ACC112 (cell line): ENCODE measurements at regions not wholly inside any gene's neighbourhood (a gene's known extent, or its start where the extent isn't known, plus 50 kb on each side); places are given as distances from the start of the nearest gene placed in this dataset.

Source experiments
- H2AFZ ChIP-seq: fragments of 200-600 bp; sonication (generic); one replicate; pipeline ENCODE4 v1.6.0; 2017; ENCODE audit warnings: antibody characterized with exemption, low read length; ENCODE audit not compliant: unreplicated experiment
- H3K27ac ChIP-seq: fragments of 200-600 bp; sonication (generic); 2 replicates; pipeline ENCODE4 v1.5.1; 2014; ENCODE audit warnings: low read depth, mild to moderate bottlenecking, antibody characterized with exemption, low read length, moderate library complexity
- H3K27me3 ChIP-seq: fragments of 200-600 bp; sonication (generic); 2 replicates; pipeline ENCODE4 v1.6.1; 2014; ENCODE audit warnings: mild to moderate bottlenecking, antibody characterized with exemption, low read length, moderate library complexity, mixed read lengths; ENCODE audit not compliant: insufficient read depth
- H3K36me3 ChIP-seq: fragments of 200-600 bp; sonication (generic); 2 replicates; pipeline ENCODE4 v1.6.1; 2016; ENCODE audit warnings: mild to moderate bottlenecking, antibody characterized with exemption, low read length, moderate library complexity, mixed read lengths; ENCODE audit not compliant: insufficient read depth
- H3K4me1 ChIP-seq: fragments of 200-600 bp; sonication (generic); one replicate; pipeline ENCODE4 v1.6.1; 2016; ENCODE audit warnings: low read length, mixed read lengths; ENCODE audit not compliant: insufficient read depth, unreplicated experiment, control insufficient read depth
- H3K4me3 ChIP-seq: fragments of 200-600 bp; sonication (generic); 2 replicates; pipeline ENCODE4 v1.5.1; 2014; ENCODE audit warnings: mild to moderate bottlenecking, low read depth, low read length
- H3K79me2 ChIP-seq: fragments of 200-600 bp; sonication (generic); one replicate; pipeline ENCODE4 v1.6.0; 2016; ENCODE audit warnings: low read length; ENCODE audit not compliant: control insufficient read depth, unreplicated experiment, insufficient read depth

DNA sequence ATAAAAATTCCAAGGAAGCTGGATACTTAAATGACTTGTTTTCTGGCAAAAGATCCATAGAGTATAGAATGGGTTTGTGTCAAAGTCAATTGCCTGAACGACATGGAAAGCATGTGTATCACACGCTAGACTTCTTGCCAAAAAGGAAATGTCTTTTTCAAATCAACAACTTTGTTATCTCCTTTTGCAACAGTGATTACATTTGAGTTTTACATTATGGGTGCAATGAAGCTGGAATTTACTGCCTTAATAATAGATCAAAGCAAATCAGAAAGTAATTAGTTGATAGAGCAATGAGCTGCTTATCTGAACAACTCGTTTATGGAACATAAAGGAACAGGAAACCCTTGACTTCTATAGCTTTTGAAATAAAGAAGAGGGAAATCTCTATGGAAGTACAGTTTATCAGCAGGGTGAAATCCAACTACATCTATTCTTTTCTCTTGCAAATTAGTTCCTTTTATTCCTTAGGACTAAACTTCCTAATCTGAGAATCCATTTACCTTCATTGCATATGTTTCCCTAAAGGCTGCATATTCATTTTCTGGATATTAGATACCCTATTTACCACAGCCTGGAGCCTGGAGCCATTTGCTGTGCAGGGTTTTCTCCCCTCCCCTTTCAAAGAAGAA, 415.1 kb upstream of the NECTIN3 start:
- Histone ChIP-seq H3K4me1 (no peaks in the 10 kb centered on the region), H2AFZ (peak overlapping the region; percentile 78), H3K36me3 (no peaks in the 10 kb centered on the region), H3K79me2 (no peaks in the 10 kb centered on the region), H3K27ac (no peak overlapping the region), H3K27me3 (no peaks in the 10 kb centered on the region), H3K4me3 (no peak overlapping the region)

- Histone ChIP-seq H3K27me3 (no peaks in the 10 kb centered on the region), H3K36me3 (no peaks in the 10 kb centered on the region), H3K27ac (peak overlapping the region; percentile 40), H2AFZ (peak overlapping the region; percentile 95), H3K4me1 (peaks cover 21% of the 10 kb centered on the region), H3K4me3 (peak overlapping the region; percentile 1; the same call in 1 of the 2 replicates), H3K79me2 (no peaks in the 10 kb centered on the region)
Observed at GRCh38 chr3:110664148-110664547, 407.5 kb upstream of the NECTIN3 start.

GRCh38 chr3:110666495-110666894, 405.1 kb upstream of the NECTIN3 start:
- Histone ChIP-seq H3K27ac (no peak overlapping the region), H3K27me3 (no peaks in the 10 kb centered on the region), H3K36me3 (no peaks in the 10 kb centered on the region), H3K4me1 (peaks cover 21% of the 10 kb centered on the region), H3K4me3 (no peak overlapping the region), H3K79me2 (no peaks in the 10 kb centered on the region), H2AFZ (no peak overlapping the region)

- H3K79me2 ChIP-seq = no peaks in the 10 kb centered on the region
- H2AFZ ChIP-seq = no peak overlapping the region
- no peaks in the 10 kb centered on the region for H3K36me3 ChIP-seq
- no peaks in the 10 kb centered on the region for H3K27me3 ChIP-seq
- H3K4me1 ChIP-seq = peaks cover 21% of the 10 kb centered on the region
- no peak overlapping the region for H3K4me3 ChIP-seq
- H3K27ac ChIP-seq = no peak overlapping the region
Observed at GRCh38 chr3:110667216-110667615, 404.4 kb upstream of the NECTIN3 start.

DNA sequence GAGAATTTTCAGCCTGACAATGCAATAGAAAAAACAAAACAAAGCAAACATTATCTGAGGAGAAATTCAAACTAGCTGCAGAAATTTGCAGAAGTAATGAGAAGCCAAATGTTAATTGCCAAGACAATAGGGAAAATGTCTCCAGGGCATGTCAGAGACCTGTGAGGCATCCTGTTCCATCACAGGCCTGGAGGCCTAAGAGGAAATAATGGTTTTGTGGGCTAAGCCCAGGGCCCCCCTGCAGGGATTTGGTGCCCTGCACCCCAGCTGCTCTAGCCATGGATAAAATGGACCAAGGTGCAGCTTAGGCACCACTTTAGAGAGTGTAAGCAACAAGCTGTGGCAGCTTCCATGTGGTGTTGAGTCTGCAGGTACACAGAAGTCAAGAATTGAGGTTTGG, 401.2 kb upstream of the NECTIN3 start:
- Histone ChIP-seq H2AFZ (no peak overlapping the region), H3K4me1 (peaks cover 5% of the 10 kb centered on the region), H3K27me3 (no peaks in the 10 kb centered on the region)

GRCh38 chr3:110677506-110677905, 394.1 kb upstream of the NECTIN3 start:
- H3K36me3 ChIP-seq = no peaks in the 10 kb centered on the region
- no peak overlapping the region for H2AFZ ChIP-seq
- no peaks in the 10 kb centered on the region for H3K79me2 ChIP-seq
- H3K4me1 ChIP-seq = no peaks in the 10 kb centered on the region
- H3K4me3 ChIP-seq = no peak overlapping the region
- H3K27ac ChIP-seq = no peak overlapping the region
- no peaks in the 10 kb centered on the region for H3K27me3 ChIP-seq

More for the DNA sequence above, 401.2 kb upstream of the NECTIN3 start:
- Histone ChIP-seq H3K4me3 (no peak overlapping the region), H3K79me2 (no peaks in the 10 kb centered on the region), H3K27ac (no peak overlapping the region), H3K36me3 (no peaks in the 10 kb centered on the region)

GRCh38 chr3:110679285-110679684, 392.3 kb upstream of the NECTIN3 start:
- Histone ChIP-seq H3K36me3 (no peaks in the 10 kb centered on the region), H3K4me3 (no peak overlapping the region), H3K27me3 (no peaks in the 10 kb centered on the region), H3K4me1 (no peaks in the 10 kb centered on the region), H3K79me2 (no peaks in the 10 kb centered on the region), H2AFZ (no peak overlapping the region), H3K27ac (no peak overlapping the region)

GRCh38 chr3:110680450-110680849, 391.2 kb upstream of the NECTIN3 start:
- Histone ChIP-seq H3K4me1 (no peaks in the 10 kb centered on the region), H3K79me2 (no peaks in the 10 kb centered on the region), H3K27ac (no peak overlapping the region), H3K36me3 (no peaks in the 10 kb centered on the region), H3K27me3 (no peaks in the 10 kb centered on the region), H3K4me3 (no peak overlapping the region), H2AFZ (no peak overlapping the region)

DNA sequence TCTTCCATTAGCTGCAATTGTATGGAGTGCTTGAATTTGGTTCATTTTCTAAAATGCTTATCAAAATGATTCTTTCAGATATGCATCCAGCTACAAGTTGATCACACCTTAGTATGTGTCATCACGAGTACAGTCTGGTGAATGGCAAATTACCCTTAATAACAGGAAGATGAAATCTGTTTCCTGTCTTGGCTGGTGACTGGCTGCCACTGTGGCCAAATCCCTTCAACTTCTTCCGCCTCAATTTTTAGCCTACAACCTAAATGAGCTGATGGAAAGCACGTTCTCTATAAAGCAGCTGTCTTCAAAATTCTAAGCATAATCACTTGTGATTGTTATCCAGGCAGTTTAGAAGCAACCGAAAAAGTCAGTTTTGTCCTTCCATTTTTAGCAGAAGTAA, 387.1 kb upstream of the NECTIN3 start:
- Histone ChIP-seq H3K4me3 (no peak overlapping the region), H2AFZ (no peak overlapping the region), H3K27ac (no peak overlapping the region), H3K79me2 (no peaks in the 10 kb centered on the region), H3K27me3 (no peaks in the 10 kb centered on the region), H3K36me3 (no peaks in the 10 kb centered on the region), H3K4me1 (peaks cover 7% of the 10 kb centered on the region)

DNA sequence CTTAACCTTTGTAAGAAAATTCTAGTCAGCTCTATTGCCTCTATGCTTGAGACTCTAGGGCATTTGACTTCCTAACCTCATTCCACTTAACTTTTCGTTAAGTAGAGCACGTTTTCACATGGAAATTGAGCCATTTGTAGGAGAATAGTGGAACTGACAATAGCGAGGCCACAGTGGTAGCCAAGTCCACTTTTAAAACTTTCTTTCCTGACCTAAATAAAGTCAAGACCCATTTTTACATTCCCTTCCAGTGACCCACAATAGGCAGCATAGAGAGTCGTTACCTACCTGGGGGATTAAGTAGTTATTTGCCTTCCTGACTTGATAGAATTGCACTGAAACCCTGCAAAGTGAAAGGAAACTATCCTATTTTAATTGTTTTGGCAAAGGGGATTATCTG, 386.0 kb upstream of the NECTIN3 start:
- no peaks in the 10 kb centered on the region for H3K27me3 ChIP-seq
- H3K36me3 ChIP-seq = no peaks in the 10 kb centered on the region
- no peak overlapping the region for H2AFZ ChIP-seq
- peaks cover 7% of the 10 kb centered on the region for H3K4me1 ChIP-seq
- no peak overlapping the region for H3K4me3 ChIP-seq
- H3K27ac ChIP-seq = no peak overlapping the region
- no peaks in the 10 kb centered on the region for H3K79me2 ChIP-seq

DNA sequence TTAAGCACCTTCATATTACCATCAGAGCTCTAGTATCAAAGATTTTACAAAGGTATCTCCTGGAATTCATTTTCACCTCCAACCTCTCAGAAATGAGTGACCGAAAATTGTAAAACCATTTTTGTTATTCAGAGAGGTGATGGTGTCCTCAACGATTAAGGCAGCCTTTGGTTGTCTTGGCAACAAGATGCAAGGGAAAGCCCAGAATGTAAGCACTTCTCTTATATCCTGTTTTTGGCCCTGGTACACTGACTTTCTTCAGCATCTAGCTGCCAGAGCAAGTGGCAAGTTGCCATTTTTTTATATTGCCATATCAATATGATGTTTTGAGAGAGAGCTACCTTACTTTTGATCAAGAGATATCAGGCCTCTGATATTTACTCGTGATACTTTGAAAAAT, 384.9 kb upstream of the NECTIN3 start:
- Histone ChIP-seq H3K4me1 (peaks cover 7% of the 10 kb centered on the region), H2AFZ (no peak overlapping the region), H3K79me2 (no peaks in the 10 kb centered on the region), H3K27me3 (no peaks in the 10 kb centered on the region), H3K4me3 (no peak overlapping the region), H3K27ac (peak overlapping the region; percentile 20; the same call in 1 of the 2 replicates), H3K36me3 (no peaks in the 10 kb centered on the region)
